ENCODE measurements at regions not wholly inside any gene's neighbourhood (a gene's known extent, or its start where the extent isn't known, plus 50 kb on each side); places are given as distances from the start of the nearest gene placed in this dataset.

GRCh38 chr18:22513721-22514481 is 96.2 kb upstream of the CTAGE1 start:
- no peaks in the 10 kb centered on the region for H3K79me2 ChIP-seq (ENCODE audit: low read length)
- H3K9me3 ChIP-seq (replicated peaks; ENCODE audit: insufficient read depth, low read length): no peaks in the 10 kb centered on the region
- DNase-seq: no peak
- H2AFZ ChIP-seq (ENCODE audit: low read length): no peak overlapping the region
- H4K20me1 ChIP-seq (ENCODE audit: insufficient read depth, low read length): no peaks in the 10 kb centered on the region
- no peaks in the 10 kb centered on the region for H3K9me2 ChIP-seq (replicated peaks; ENCODE audit: insufficient read depth, low read length)
- no peaks in the 10 kb centered on the region for H3K36me3 ChIP-seq (replicated peaks; ENCODE audit: insufficient read depth, low read length)
- no peaks in the 10 kb centered on the region for H3K4me1 ChIP-seq (ENCODE audit: low read length)
- no peak overlapping the region for H3K4me3 ChIP-seq (ENCODE audit: low read length)
- no peaks in the 10 kb centered on the region for H3K27me3 ChIP-seq (replicated peaks; ENCODE audit: insufficient read depth, low read length)
- H3F3A ChIP-seq (ENCODE audit: insufficient read depth, low read length): no peaks in the 10 kb centered on the region
- TF ChIP-seq EZH2phosphoT487 (IDR thresholded peaks at IDR 0.05; ENCODE audit: low read length): no peak
- TF ChIP-seq CTCF (IDR thresholded peaks at IDR 0.05; ENCODE audit: low read length): no peak
- no peak for TF ChIP-seq EZH2 (optimal IDR thresholded peaks at IDR 0.05; ENCODE audit: low read depth, low read length)
- H3K27ac ChIP-seq (ENCODE audit: low read length): no peak overlapping the region
- H3K9ac ChIP-seq (ENCODE audit: low read length): no peak overlapping the region
- H3K4me2 ChIP-seq (ENCODE audit: low read depth, low read length): no peak overlapping the region

GRCh38 chr18:22514655-22515054 is 96.9 kb upstream of the CTAGE1 start:
- Histone ChIP-seq H3K9me2 (replicated peaks; ENCODE audit: insufficient read depth, low read length) (no peaks in the 10 kb centered on the region), H3K4me3 (ENCODE audit: low read length) (no peak overlapping the region), H3K9ac (ENCODE audit: low read length) (no peak overlapping the region), H4K20me1 (ENCODE audit: insufficient read depth, low read length) (no peaks in the 10 kb centered on the region), H3K4me2 (ENCODE audit: low read depth, low read length) (no peak overlapping the region), H3K36me3 (replicated peaks; ENCODE audit: insufficient read depth, low read length) (no peaks in the 10 kb centered on the region), H2AFZ (ENCODE audit: low read length) (no peak overlapping the region), H3K27me3 (replicated peaks; ENCODE audit: insufficient read depth, low read length) (no peaks in the 10 kb centered on the region), H3K79me2 (ENCODE audit: low read length) (no peaks in the 10 kb centered on the region), H3K27ac (ENCODE audit: low read length) (no peak overlapping the region), H3K4me1 (ENCODE audit: low read length) (no peaks in the 10 kb centered on the region), H3K9me3 (replicated peaks; ENCODE audit: insufficient read depth, low read length) (no peaks in the 10 kb centered on the region), H3F3A (ENCODE audit: insufficient read depth, low read length) (no peaks in the 10 kb centered on the region)
- no peak for DNase-seq
- TF ChIP-seq EZH2phosphoT487 (IDR thresholded peaks at IDR 0.05; ENCODE audit: low read length) (no peak), CTCF (IDR thresholded peaks at IDR 0.05; ENCODE audit: low read length) (no peak), EZH2 (optimal IDR thresholded peaks at IDR 0.05; ENCODE audit: low read depth, low read length) (no peak)

- Histone ChIP-seq H3K79me2 (ENCODE audit: low read length) (no peaks in the 10 kb centered on the region), H3K27me3 (replicated peaks; ENCODE audit: insufficient read depth, low read length) (no peaks in the 10 kb centered on the region), H3K9me2 (replicated peaks; ENCODE audit: insufficient read depth, low read length) (no peaks in the 10 kb centered on the region), H3K36me3 (replicated peaks; ENCODE audit: insufficient read depth, low read length) (no peaks in the 10 kb centered on the region), H3K4me1 (ENCODE audit: low read length) (no peaks in the 10 kb centered on the region), H3K9ac (ENCODE audit: low read length) (no peak overlapping the region), H3K9me3 (replicated peaks; ENCODE audit: insufficient read depth, low read length) (no peaks in the 10 kb centered on the region), H2AFZ (ENCODE audit: low read length) (no peak overlapping the region), H3K27ac (ENCODE audit: low read length) (no peak overlapping the region), H3K4me3 (ENCODE audit: low read length) (no peak overlapping the region), H3K4me2 (ENCODE audit: low read depth, low read length) (no peak overlapping the region), H4K20me1 (ENCODE audit: insufficient read depth, low read length) (no peaks in the 10 kb centered on the region), H3F3A (ENCODE audit: insufficient read depth, low read length) (no peaks in the 10 kb centered on the region)
- no peak for DNase-seq
- TF ChIP-seq EZH2 (optimal IDR thresholded peaks at IDR 0.05; ENCODE audit: low read depth, low read length) (no peak), CTCF (IDR thresholded peaks at IDR 0.05; ENCODE audit: low read length) (no peak), EZH2phosphoT487 (IDR thresholded peaks at IDR 0.05; ENCODE audit: low read length) (no peak)
Measured at GRCh38 chr18:22515250-22515649, 97.5 kb upstream of the CTAGE1 start.

Data from MM.1S (cell line).